ENCODE measurements at regions not wholly inside any gene's neighbourhood (a gene's known extent, or its start where the extent isn't known, plus 50 kb on each side); places are given as distances from the start of the nearest gene placed in this dataset.
"Not testable (repeated sequence)": the region's sequence is repeated elsewhere in the genome, so short reads cannot be mapped to it uniquely, and the experiment has no call there.

- TF ChIP-seq POLR2A (IDR thresholded peaks at IDR 0.05) (no peak), EP300 (IDR thresholded peaks at IDR 0.05) (no peak), CTCF (IDR thresholded peaks at IDR 0.05) (no peak)
- Histone ChIP-seq H3K27me3 (no peaks in the 10 kb centered on the region), H3K4me3 (no peak overlapping the region), H3K36me3 (no peaks in the 10 kb centered on the region), H3K9me3 (no peaks in the 10 kb centered on the region), H3K4me1 (ENCODE audit: insufficient read depth) (no peaks in the 10 kb centered on the region), H3K27ac (no peak overlapping the region)
- no peak for DNase-seq
- intact Hi-C loops (cut with DNase I): no loop called here
- 90 to 92% (median 91%) methylated on average over 19 of the region's 19 CpGs for WGBS, 3 donors
These were observed 1110.5 kb downstream of the TBC1D22A start for GRCh38 chr22:47872761-47873535.

- no peak for DNase-seq
- 90 to 91% (median 91%) methylated on average over 3 of the region's 3 CpGs for WGBS, 3 donors
- Histone ChIP-seq H3K4me3 (no peak overlapping the region), H3K36me3 (no peaks in the 10 kb centered on the region), H3K9me3 (no peaks in the 10 kb centered on the region), H3K27me3 (no peaks in the 10 kb centered on the region), H3K27ac (no peak overlapping the region), H3K4me1 (ENCODE audit: insufficient read depth) (no peaks in the 10 kb centered on the region)
- intact Hi-C loops (cut with DNase I): no loop called here
- TF ChIP-seq EP300 (IDR thresholded peaks at IDR 0.05) (no peak), CTCF (IDR thresholded peaks at IDR 0.05) (no peak), POLR2A (IDR thresholded peaks at IDR 0.05) (no peak)
These were observed 1103.2 kb downstream of the TBC1D22A start for GRCh38 chr22:47865626-47866025.

- no peaks in the 10 kb centered on the region for H3K4me1 ChIP-seq (ENCODE audit: insufficient read depth)
- no peak for DNase-seq
- intact Hi-C loops (cut with DNase I): no loop called here
- H3K27ac ChIP-seq: no peak overlapping the region
- H3K36me3 ChIP-seq: no peaks in the 10 kb centered on the region
- H3K4me3 ChIP-seq: no peak overlapping the region
- H3K27me3 ChIP-seq: no peaks in the 10 kb centered on the region
- WGBS, 3 donors: 88 to 93% (median 91%) methylated on average over 4 of the region's 4 CpGs
- no peaks in the 10 kb centered on the region for H3K9me3 ChIP-seq
- TF ChIP-seq CTCF (IDR thresholded peaks at IDR 0.05): no peak
- TF ChIP-seq POLR2A (IDR thresholded peaks at IDR 0.05): no peak
- TF ChIP-seq EP300 (IDR thresholded peaks at IDR 0.05): no peak
These were observed 1099.9 kb downstream of the TBC1D22A start for GRCh38 chr22:47862394-47862793.

- H3K4me3 ChIP-seq; H3K27ac ChIP-seq; intact Hi-C loops (cut with DNase I); H3K27me3 ChIP-seq; H3K9me3 ChIP-seq; DNase-seq; H3K4me1 ChIP-seq (ENCODE audit: insufficient read depth); H3K36me3 ChIP-seq: not testable (repeated sequence)
- 88 to 92% (median 91%) methylated on average over 9 of the region's 9 CpGs for WGBS, 3 donors
These were observed 1098.5 kb downstream of the TBC1D22A start for GRCh38 chr22:47860907-47861306.

- no peaks in the 10 kb centered on the region for H3K9me3 ChIP-seq
- no peak for DNase-seq
- H3K4me1 ChIP-seq (ENCODE audit: insufficient read depth): no peaks in the 10 kb centered on the region
- H3K27ac ChIP-seq: no peak overlapping the region
- 81 to 91% (median 84%) methylated on average over 7 of the region's 7 CpGs for WGBS, 3 donors
- TF ChIP-seq CTCF (IDR thresholded peaks at IDR 0.05) (no peak), POLR2A (IDR thresholded peaks at IDR 0.05) (no peak), EP300 (IDR thresholded peaks at IDR 0.05) (no peak)
- intact Hi-C loops (cut with DNase I): no loop called here
- H3K4me3 ChIP-seq: no peak overlapping the region
- H3K36me3 ChIP-seq: no peaks in the 10 kb centered on the region
- no peaks in the 10 kb centered on the region for H3K27me3 ChIP-seq
These were observed 1097.6 kb downstream of the TBC1D22A start for GRCh38 chr22:47859881-47860525.
